Kidney capillary endothelial cell (primary cell): ENCODE measurements at regions not wholly inside any gene's neighbourhood (a gene's known extent, or its start where the extent isn't known, plus 50 kb on each side); places are given as distances from the start of the nearest gene placed in this dataset.
A peak's percentile ranks its signal among the peaks of the same experiment; 100 is the strongest.

Experiments used
- DNase-seq: peaks from one replicate; pipeline ENCODE4 v3.0.0-alpha.2; 2018; ENCODE audit warnings: low spot score

DNA sequence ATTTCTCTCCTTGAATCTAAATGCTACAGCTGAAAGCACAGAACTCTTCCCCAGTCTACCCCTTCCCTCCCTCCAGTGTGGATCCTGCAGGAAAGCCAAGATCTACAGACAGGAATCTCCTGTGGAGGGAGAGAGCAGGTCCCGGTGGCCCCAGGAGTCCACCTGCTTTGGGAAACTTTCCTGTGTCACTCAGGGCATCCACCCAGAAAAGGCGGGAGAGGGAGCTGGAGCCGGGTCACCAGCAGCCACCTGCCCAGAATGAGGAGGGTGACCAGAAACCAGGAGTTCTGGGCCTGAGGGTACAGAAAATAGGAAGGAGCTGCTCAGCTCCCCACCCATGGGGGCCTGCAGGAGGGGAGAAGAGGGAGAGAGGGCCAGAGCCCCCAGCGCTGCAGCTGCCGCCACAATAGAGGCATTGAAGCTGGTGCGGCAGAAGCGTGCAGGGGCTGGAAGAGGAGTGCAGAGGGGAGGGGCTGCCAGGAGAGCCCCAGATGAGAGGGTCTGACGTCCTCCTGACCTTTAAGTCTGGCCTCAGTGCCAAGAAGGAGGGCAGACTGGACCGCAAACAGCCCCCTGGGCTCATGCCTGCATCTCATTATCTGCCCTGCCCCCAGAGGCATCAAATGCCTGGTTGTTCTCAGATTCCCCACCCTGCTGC lies 56.3 kb upstream of the TMEM72 start:
- DNase-seq: no peak

DNA sequence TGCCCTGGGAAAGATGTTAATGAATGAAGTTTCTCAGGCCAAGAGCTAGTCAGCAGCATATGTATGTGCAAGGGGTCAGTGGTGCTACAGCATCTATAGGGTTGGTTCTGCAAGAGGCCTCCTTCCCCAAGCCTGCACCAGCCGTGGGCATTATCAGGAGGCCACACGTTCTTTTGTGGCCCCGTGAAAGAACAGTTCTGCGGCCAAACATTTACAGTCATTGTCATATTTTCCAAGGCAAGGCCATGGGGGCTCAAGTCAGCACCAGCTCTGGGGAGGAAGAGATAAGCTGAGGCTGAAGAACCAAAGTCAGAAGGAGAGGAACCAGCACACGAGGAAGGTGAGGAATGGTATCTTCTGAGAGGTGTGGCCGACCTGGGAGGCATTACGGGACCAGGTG lies 54.4 kb upstream of the TMEM72 start:
- no peak for DNase-seq

- DNase-seq: peak; percentile 48
These were observed 53.6 kb upstream of the TMEM72 start for GRCh38 chr10:44857363-44858016.

GRCh38 chr10:44858017-44858371 lies 53.1 kb upstream of the TMEM72 start:
- DNase-seq: no peak

GRCh38 chr10:44858988-44859387 lies 52.1 kb upstream of the TMEM72 start:
- no peak for DNase-seq

DNA sequence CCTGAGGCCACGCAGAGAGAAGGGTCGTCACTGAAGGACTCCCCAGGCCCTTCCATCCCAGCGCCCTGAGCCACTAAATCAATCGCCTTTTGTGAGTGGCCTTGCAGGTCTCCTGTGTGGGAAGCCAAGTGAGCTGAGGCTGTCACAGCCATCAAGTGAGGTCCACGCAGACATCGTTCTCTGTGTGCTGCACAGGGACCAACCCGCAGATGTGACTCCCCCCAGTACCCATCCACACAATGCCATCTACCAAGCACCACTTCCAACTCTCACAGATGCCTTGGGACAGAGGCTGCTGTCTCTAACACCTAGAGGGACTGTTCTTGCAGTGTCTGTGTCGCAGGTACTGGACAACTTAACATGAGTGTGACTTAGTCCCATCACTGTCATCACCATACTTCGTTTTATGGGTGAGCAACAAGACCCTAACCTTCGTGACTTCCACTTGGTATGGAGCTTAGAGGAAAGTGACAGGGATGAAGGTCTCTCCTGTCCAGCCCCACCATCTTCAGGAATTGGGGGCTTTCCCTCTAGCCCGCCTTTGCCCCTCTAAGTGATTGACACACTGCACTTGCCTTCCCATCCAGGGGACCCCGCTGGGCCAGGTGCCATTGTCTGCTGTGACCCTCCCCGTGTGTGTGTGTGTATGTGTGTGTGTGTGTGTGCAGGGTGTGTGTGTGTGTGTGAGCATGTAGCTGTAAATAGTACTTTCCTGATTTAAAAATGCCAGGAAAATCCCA lies 51.4 kb upstream of the TMEM72 start:
- no peak for DNase-seq

GRCh38 chr10:44860811-44861736 lies 50.1 kb upstream of the TMEM72 start:
- no peak for DNase-seq
